LHCN-M2 (cell line): ENCODE measurements at regions not wholly inside any gene's neighbourhood (a gene's known extent, or its start where the extent isn't known, plus 50 kb on each side); places are given as distances from the start of the nearest gene placed in this dataset.

Experiments used
- DNase-seq: peaks from one replicate; pipeline ENCODE4 v3.0.0-alpha.2; 2012; ENCODE audit warnings: low read depth

- no peak for DNase-seq
Measured at GRCh38 chr6:25222006-25222678, 57.0 kb upstream of the CARMIL1 start.

GRCh38 chr6:25223490-25223991 lies 55.6 kb upstream of the CARMIL1 start:
- DNase-seq, result peak; percentile 72

GRCh38 chr6:25224242-25224641 lies 54.9 kb upstream of the CARMIL1 start:
- DNase-seq, result no peak

- no peak for DNase-seq
Measured at GRCh38 chr6:25227854-25228253, 51.3 kb upstream of the CARMIL1 start.
